Mammary epithelial cell (primary cell): ENCODE measurements at regions not wholly inside any gene's neighbourhood (a gene's known extent, or its start where the extent isn't known, plus 50 kb on each side); places are given as distances from the start of the nearest gene placed in this dataset.

ENCODE experiments used
- CTCF ChIP-seq, 2 donors: IDR thresholded peaks in 1 of 2; conservative IDR thresholded peaks in 1 of 2; 2 replicates each; pipeline ENCODE4 v1.5.1; 2011 to 2012; ENCODE audit warnings: inconsistent platforms in 2 of 2, low read length in 2 of 2, mild to moderate bottlenecking in 2 of 2, control low read depth in 1 of 2, low read depth in 1 of 2; ENCODE audit not compliant: insufficient read depth in 1 of 2; ENCODE audit errors: extremely low read depth in 1 of 2
- EZH2 ChIP-seq: IDR thresholded peaks from 2 replicates; pipeline ENCODE4 v1.6.1; 2012; ENCODE audit warnings: low read length, inconsistent platforms, borderline replicate concordance

GRCh38 chrX:42027367-42028000 lies 104.1 kb upstream of the CASK start:
- TF ChIP-seq CTCF (conservative IDR thresholded peaks at IDR 0.05 in 1 of 2, IDR thresholded peaks at IDR 0.05 in 1 of 2; ENCODE audit: extremely low read depth in 1 of 2, insufficient read depth in 1 of 2, low read depth in 1 of 2, low read length in 2 of 2): no peak
- TF ChIP-seq EZH2: no peak
